ENCODE measurements at regions not wholly inside any gene's neighbourhood (a gene's known extent, or its start where the extent isn't known, plus 50 kb on each side); places are given as distances from the start of the nearest gene placed in this dataset.

GRCh38 chr5:67496051-67496450 is 299.5 kb upstream of the CD180 start:
- Histone ChIP-seq H2BK12ac (ENCODE audit: low read length in 2 of 2) (peak overlapping the region in 1 of 2 experiments; percentile 51), H3K9ac (ENCODE audit: low read length) (no peak overlapping the region), H3K14ac (ENCODE audit: low read length in 2 of 2) (no peak overlapping the region), H2BK5ac (ENCODE audit: low read depth, low read length, poor library complexity, severe bottlenecking) (no peak overlapping the region), H3K27ac (ENCODE audit: low read length, poor library complexity, severe bottlenecking) (no peak overlapping the region), H2BK120ac (ENCODE audit: low read depth, low read length) (no peak overlapping the region), H2AK5ac (ENCODE audit: low read length, severe bottlenecking) (no peak overlapping the region), H2BK15ac (ENCODE audit: low read depth, poor library complexity, severe bottlenecking) (peak overlapping the region; percentile 65), H3K18ac (ENCODE audit: low read depth in 1 of 2, low read length in 2 of 2) (peak overlapping the region in 1 of 2 experiments; percentile 43), H4K8ac (ENCODE audit: low read length) (no peak overlapping the region), H3K23ac (ENCODE audit: low read length in 2 of 2) (no peak overlapping the region), H4K91ac (ENCODE audit: low read length) (no peak overlapping the region), H3K4me2 (ENCODE audit: low read length, poor library complexity, severe bottlenecking) (no peak overlapping the region), H3K4me1 (ENCODE audit: control insufficient read depth, insufficient read depth, low read depth, low read length) (no peaks in the 10 kb centered on the region), H3K36me3 (ENCODE audit: control insufficient read depth in 1 of 2, insufficient read depth in 2 of 2, low read depth in 1 of 2, low read length in 2 of 2) (no peaks in the 10 kb centered on the region), H2AFZ (ENCODE audit: low read depth, low read length) (no peak overlapping the region), H3K4me3 (ENCODE audit: insufficient read depth in 1 of 2, low read depth in 1 of 2, low read length in 2 of 2) (no peak overlapping the region), H3K4ac (ENCODE audit: low read depth in 1 of 2, low read length in 2 of 2) (no peak overlapping the region), H3K79me1 (replicated peaks; ENCODE audit: low read length, poor library complexity, severe bottlenecking) (no peaks in the 10 kb centered on the region), H3K27me3 (ENCODE audit: control insufficient read depth in 1 of 2, insufficient read depth in 1 of 2, low read length in 2 of 2) (no peaks in the 10 kb centered on the region), H3K9me3 (ENCODE audit: control insufficient read depth, low read length) (peaks cover 16% of the 10 kb centered on the region)
- WGBS, result 96% methylated on average over 1 of the region's 1 CpG
- DNase-seq, result no peak

- Histone ChIP-seq H3K9me3 (ENCODE audit: control insufficient read depth, low read length) (peaks cover 9% of the 10 kb centered on the region), H3K4me2 (ENCODE audit: low read length, poor library complexity, severe bottlenecking) (no peak overlapping the region), H3K18ac (ENCODE audit: low read depth in 1 of 2, low read length in 2 of 2) (peak overlapping the region in 1 of 2 experiments; percentile 37), H2AFZ (ENCODE audit: low read depth, low read length) (no peak overlapping the region), H2BK120ac (ENCODE audit: low read depth, low read length) (no peak overlapping the region), H3K9ac (ENCODE audit: low read length) (no peak overlapping the region), H3K27ac (ENCODE audit: low read length, poor library complexity, severe bottlenecking) (no peak overlapping the region), H2BK12ac (ENCODE audit: low read length in 2 of 2) (no peak overlapping the region), H3K79me1 (replicated peaks; ENCODE audit: low read length, poor library complexity, severe bottlenecking) (no peaks in the 10 kb centered on the region), H3K36me3 (ENCODE audit: control insufficient read depth in 1 of 2, insufficient read depth in 2 of 2, low read depth in 1 of 2, low read length in 2 of 2) (no peaks in the 10 kb centered on the region), H3K4me1 (ENCODE audit: control insufficient read depth, insufficient read depth, low read depth, low read length) (no peaks in the 10 kb centered on the region), H4K8ac (ENCODE audit: low read length) (no peak overlapping the region), H2AK5ac (ENCODE audit: low read length, severe bottlenecking) (no peak overlapping the region), H3K4me3 (ENCODE audit: insufficient read depth in 1 of 2, low read depth in 1 of 2, low read length in 2 of 2) (no peak overlapping the region), H4K91ac (ENCODE audit: low read length) (peak overlapping the region; percentile 18), H3K4ac (ENCODE audit: low read depth in 1 of 2, low read length in 2 of 2) (peak overlapping the region in 1 of 2 experiments; percentile 9), H3K27me3 (ENCODE audit: control insufficient read depth in 1 of 2, insufficient read depth in 1 of 2, low read length in 2 of 2) (no peaks in the 10 kb centered on the region), H2BK15ac (ENCODE audit: low read depth, poor library complexity, severe bottlenecking) (no peak overlapping the region), H3K23ac (ENCODE audit: low read length in 2 of 2) (no peak overlapping the region), H3K14ac (ENCODE audit: low read length in 2 of 2) (peak overlapping the region in 1 of 2 experiments; percentile 86), H2BK5ac (ENCODE audit: low read depth, low read length, poor library complexity, severe bottlenecking) (no peak overlapping the region)
- DNase-seq, result no peak
- 93% methylated on average over 3 of the region's 3 CpGs for WGBS
Observed at GRCh38 chr5:67495072-67495471, 298.5 kb upstream of the CD180 start.

GRCh38 chr5:67494186-67494855 is 297.7 kb upstream of the CD180 start:
- peaks cover 2% of the 10 kb centered on the region for H3K9me3 ChIP-seq (ENCODE audit: control insufficient read depth, low read length)
- H3K4me3 ChIP-seq (ENCODE audit: insufficient read depth in 1 of 2, low read depth in 1 of 2, low read length in 2 of 2), result no peak overlapping the region
- no peaks in the 10 kb centered on the region for H3K27me3 ChIP-seq (ENCODE audit: control insufficient read depth in 1 of 2, insufficient read depth in 1 of 2, low read length in 2 of 2)
- no peak for DNase-seq
- peak overlapping the region; percentile 11 for H4K91ac ChIP-seq (ENCODE audit: low read length)
- H3K4me2 ChIP-seq (ENCODE audit: low read length, poor library complexity, severe bottlenecking), result no peak overlapping the region
- no peaks in the 10 kb centered on the region for H3K36me3 ChIP-seq (ENCODE audit: control insufficient read depth in 1 of 2, insufficient read depth in 2 of 2, low read depth in 1 of 2, low read length in 2 of 2)
- H3K18ac ChIP-seq (ENCODE audit: low read depth in 1 of 2, low read length in 2 of 2), result peak overlapping the region; percentile 43 to 61
- H3K27ac ChIP-seq (ENCODE audit: low read length, poor library complexity, severe bottlenecking), result no peak overlapping the region
- no peak overlapping the region for H2AK5ac ChIP-seq (ENCODE audit: low read length, severe bottlenecking)
- H2BK5ac ChIP-seq (ENCODE audit: low read depth, low read length, poor library complexity, severe bottlenecking), result no peak overlapping the region
- no peak overlapping the region for H2BK120ac ChIP-seq (ENCODE audit: low read depth, low read length)
- 89% methylated on average over 14 of the region's 14 CpGs for WGBS
- H3K79me1 ChIP-seq (replicated peaks; ENCODE audit: low read length, poor library complexity, severe bottlenecking), result no peaks in the 10 kb centered on the region
- H3K4me1 ChIP-seq (ENCODE audit: control insufficient read depth, insufficient read depth, low read depth, low read length), result no peaks in the 10 kb centered on the region
- no peak overlapping the region for H3K14ac ChIP-seq (ENCODE audit: low read length in 2 of 2)
- H2AFZ ChIP-seq (ENCODE audit: low read depth, low read length), result no peak overlapping the region
- H2BK12ac ChIP-seq (ENCODE audit: low read length in 2 of 2), result peak overlapping the region; percentile 49 to 75
- H2BK15ac ChIP-seq (ENCODE audit: low read depth, poor library complexity, severe bottlenecking), result no peak overlapping the region
- peak overlapping the region; percentile 45 for H4K8ac ChIP-seq (ENCODE audit: low read length)
- no peak overlapping the region for H3K9ac ChIP-seq (ENCODE audit: low read length)
- peak overlapping the region in 1 of 2 experiments; percentile 64 for H3K4ac ChIP-seq (ENCODE audit: low read depth in 1 of 2, low read length in 2 of 2)
- no peak overlapping the region for H3K23ac ChIP-seq (ENCODE audit: low read length in 2 of 2)

GRCh38 chr5:67493676-67494075 is 297.1 kb upstream of the CD180 start:
- H3K4me1 ChIP-seq (ENCODE audit: control insufficient read depth, insufficient read depth, low read depth, low read length), result no peaks in the 10 kb centered on the region
- H3K14ac ChIP-seq (ENCODE audit: low read length in 2 of 2), result no peak overlapping the region
- DNase-seq, result peak; percentile 26
- peak overlapping the region in 1 of 2 experiments; percentile 75 for H3K18ac ChIP-seq (ENCODE audit: low read depth in 1 of 2, low read length in 2 of 2)
- no peak overlapping the region for H2AK5ac ChIP-seq (ENCODE audit: low read length, severe bottlenecking)
- H2BK120ac ChIP-seq (ENCODE audit: low read depth, low read length), result no peak overlapping the region
- no peak overlapping the region for H3K4me2 ChIP-seq (ENCODE audit: low read length, poor library complexity, severe bottlenecking)
- H4K8ac ChIP-seq (ENCODE audit: low read length), result peak overlapping the region; percentile 49
- peak overlapping the region in 1 of 2 experiments; percentile 75 for H3K4ac ChIP-seq (ENCODE audit: low read depth in 1 of 2, low read length in 2 of 2)
- no peak overlapping the region for H3K27ac ChIP-seq (ENCODE audit: low read length, poor library complexity, severe bottlenecking)
- no peaks in the 10 kb centered on the region for H3K27me3 ChIP-seq (ENCODE audit: control insufficient read depth in 1 of 2, insufficient read depth in 1 of 2, low read length in 2 of 2)
- no peak overlapping the region for H3K4me3 ChIP-seq (ENCODE audit: insufficient read depth in 1 of 2, low read depth in 1 of 2, low read length in 2 of 2)
- no peak overlapping the region for H2AFZ ChIP-seq (ENCODE audit: low read depth, low read length)
- no peak overlapping the region for H2BK5ac ChIP-seq (ENCODE audit: low read depth, low read length, poor library complexity, severe bottlenecking)
- 80% methylated on average over 1 of the region's 2 CpGs for WGBS
- peak overlapping the region in 1 of 2 experiments; percentile 89 for H2BK12ac ChIP-seq (ENCODE audit: low read length in 2 of 2)
- H3K23ac ChIP-seq (ENCODE audit: low read length in 2 of 2), result no peak overlapping the region
- H4K91ac ChIP-seq (ENCODE audit: low read length), result no peak overlapping the region
- no peaks in the 10 kb centered on the region for H3K36me3 ChIP-seq (ENCODE audit: control insufficient read depth in 1 of 2, insufficient read depth in 2 of 2, low read depth in 1 of 2, low read length in 2 of 2)
- no peaks in the 10 kb centered on the region for H3K9me3 ChIP-seq (ENCODE audit: control insufficient read depth, low read length)
- no peak overlapping the region for H3K9ac ChIP-seq (ENCODE audit: low read length)
- no peak overlapping the region for H2BK15ac ChIP-seq (ENCODE audit: low read depth, poor library complexity, severe bottlenecking)
- H3K79me1 ChIP-seq (replicated peaks; ENCODE audit: low read length, poor library complexity, severe bottlenecking), result no peaks in the 10 kb centered on the region
